GM12865 (cell line): ENCODE measurements at regions not wholly inside any gene's neighbourhood (a gene's known extent, or its start where the extent isn't known, plus 50 kb on each side); places are given as distances from the start of the nearest gene placed in this dataset.

Source experiments
- DNase-seq: peaks from one replicate; pipeline ENCODE4 v3.0.0; 2010; ENCODE audit warnings: low read depth
- H3K4me3 ChIP-seq: 2 replicates; pipeline ENCODE4 v1.5.1; 2011; ENCODE audit warnings: mild to moderate bottlenecking, low read depth, low read length, control low read depth
- TF ChIP-seq, protein P1 (sequence below): IDR thresholded peaks from 2 replicates; pipeline ENCODE4 v1.5.1; 2011; ENCODE audit warnings: low read length, control low read depth, low read depth, inconsistent platforms; ENCODE audit not compliant: insufficient read depth; ENCODE audit errors: missing control alignments

DNA sequence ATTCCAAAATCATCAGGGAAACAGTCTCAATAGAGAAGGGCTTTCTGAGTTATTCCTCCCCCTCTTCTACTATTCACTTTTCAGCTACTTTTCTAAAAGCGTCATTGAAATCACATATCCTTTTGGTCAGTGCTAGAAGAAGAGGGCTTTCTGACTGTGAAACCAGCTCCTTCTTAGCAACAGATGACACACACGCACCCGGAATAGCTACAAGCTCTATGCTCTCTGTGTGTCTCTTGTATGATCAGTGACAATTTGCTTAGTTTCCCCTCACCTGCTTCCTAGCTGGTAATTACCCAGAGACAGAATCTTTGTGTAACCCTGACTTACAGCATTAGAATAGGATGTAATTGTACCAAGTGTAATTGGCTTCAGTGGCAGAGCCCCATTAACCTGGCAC lies 268.1 kb upstream of the SLITRK2 start:
- TF ChIP-seq, protein P1, sequence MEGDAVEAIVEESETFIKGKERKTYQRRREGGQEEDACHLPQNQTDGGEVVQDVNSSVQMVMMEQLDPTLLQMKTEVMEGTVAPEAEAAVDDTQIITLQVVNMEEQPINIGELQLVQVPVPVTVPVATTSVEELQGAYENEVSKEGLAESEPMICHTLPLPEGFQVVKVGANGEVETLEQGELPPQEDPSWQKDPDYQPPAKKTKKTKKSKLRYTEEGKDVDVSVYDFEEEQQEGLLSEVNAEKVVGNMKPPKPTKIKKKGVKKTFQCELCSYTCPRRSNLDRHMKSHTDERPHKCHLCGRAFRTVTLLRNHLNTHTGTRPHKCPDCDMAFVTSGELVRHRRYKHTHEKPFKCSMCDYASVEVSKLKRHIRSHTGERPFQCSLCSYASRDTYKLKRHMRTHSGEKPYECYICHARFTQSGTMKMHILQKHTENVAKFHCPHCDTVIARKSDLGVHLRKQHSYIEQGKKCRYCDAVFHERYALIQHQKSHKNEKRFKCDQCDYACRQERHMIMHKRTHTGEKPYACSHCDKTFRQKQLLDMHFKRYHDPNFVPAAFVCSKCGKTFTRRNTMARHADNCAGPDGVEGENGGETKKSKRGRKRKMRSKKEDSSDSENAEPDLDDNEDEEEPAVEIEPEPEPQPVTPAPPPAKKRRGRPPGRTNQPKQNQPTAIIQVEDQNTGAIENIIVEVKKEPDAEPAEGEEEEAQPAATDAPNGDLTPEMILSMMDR, result no peak
- no peak overlapping the region for H3K4me3 ChIP-seq
- no peak for DNase-seq

DNA sequence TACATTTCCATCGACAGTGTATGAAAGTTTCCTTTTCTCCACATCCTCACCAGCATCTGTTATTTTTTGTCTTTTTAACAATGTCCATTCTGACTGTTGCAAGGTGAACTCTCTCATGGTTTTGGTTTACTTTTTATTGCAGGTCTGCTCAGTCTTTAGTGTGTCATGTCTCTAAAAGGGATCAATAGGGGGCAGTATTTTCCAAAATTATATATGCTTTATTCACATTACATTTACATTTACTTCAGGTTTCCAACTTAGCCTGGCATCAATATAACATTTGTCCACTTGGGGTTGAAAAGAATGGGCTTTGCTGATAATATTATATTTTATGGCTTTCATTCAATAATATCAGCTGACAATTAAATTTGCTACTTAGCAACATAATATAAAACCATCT lies 265.0 kb upstream of the SLITRK2 start:
- no peak for DNase-seq
- TF ChIP-seq, protein P1, result no peak
- H3K4me3 ChIP-seq, result no peak overlapping the region

DNA sequence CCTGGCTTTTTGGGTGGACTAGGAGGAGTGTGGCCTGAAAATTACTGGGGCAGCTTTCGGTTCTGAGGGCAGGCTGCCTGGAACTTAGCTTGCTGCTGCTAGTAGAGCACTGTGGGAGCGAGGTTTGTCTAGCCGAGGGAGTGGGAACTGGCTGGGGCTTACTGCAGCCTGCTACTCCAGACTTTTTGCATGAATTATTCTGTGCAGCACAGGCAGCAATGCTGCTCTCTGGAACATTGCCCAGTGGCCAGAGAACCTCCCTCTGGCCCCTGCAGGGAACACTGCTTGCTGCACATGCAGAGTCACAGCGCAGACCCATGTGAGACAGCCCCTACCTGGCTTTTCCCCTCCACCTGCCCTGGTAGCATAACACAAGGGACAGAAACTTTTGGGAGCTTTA lies 263.9 kb upstream of the SLITRK2 start:
- no peak overlapping the region for H3K4me3 ChIP-seq
- TF ChIP-seq, protein P1, result no peak
- no peak for DNase-seq

DNA sequence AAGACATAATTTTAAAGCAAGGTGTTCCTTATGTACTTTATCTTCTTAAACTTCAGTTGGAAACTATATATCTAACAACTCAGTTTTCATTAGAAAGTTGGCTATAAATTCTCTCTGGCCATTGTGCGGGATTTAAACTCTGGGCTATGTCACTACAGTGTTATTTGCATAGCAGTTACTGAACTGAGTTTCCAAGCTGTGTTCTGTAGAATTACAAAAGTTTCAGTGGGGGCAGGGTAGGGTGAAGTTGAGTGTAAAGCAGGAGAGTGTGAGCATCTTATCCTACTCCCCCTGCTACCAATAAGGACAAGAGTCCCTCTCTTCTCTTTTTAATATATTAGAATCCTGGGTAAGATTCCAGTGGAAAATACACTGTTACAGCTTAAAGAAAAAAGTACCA lies 254.5 kb upstream of the SLITRK2 start:
- no peak overlapping the region for H3K4me3 ChIP-seq
- TF ChIP-seq, protein P1, result no peak
- DNase-seq, result no peak

DNA sequence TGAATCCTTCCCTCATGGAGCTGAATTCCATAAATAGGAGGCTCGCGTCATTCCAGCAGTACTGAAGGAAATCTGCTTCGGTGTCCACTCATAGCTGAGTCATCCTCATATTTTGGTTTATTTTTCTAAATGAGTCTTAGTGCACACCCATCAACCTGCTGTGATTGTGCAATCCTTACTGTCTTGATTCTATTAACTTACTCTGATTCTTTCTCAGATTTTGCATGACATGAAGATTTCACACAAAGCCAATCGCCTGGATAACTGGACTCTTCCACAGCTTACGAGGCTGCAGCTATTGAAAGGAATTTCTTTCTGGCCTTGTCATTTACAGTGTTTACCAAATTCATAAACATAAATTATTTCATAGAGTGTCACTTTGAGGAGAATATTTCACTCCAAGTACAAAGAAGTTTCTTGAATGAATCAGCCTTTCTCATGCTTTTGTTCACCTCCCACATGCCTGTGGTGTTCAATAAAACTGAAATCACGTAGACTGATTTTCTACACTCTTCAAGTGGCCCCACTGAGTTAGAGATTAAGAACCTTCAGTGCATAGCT lies 207.6 kb upstream of the SLITRK2 start:
- DNase-seq, result no peak
- no peak overlapping the region for H3K4me3 ChIP-seq
- TF ChIP-seq, protein P1, result no peak

DNA sequence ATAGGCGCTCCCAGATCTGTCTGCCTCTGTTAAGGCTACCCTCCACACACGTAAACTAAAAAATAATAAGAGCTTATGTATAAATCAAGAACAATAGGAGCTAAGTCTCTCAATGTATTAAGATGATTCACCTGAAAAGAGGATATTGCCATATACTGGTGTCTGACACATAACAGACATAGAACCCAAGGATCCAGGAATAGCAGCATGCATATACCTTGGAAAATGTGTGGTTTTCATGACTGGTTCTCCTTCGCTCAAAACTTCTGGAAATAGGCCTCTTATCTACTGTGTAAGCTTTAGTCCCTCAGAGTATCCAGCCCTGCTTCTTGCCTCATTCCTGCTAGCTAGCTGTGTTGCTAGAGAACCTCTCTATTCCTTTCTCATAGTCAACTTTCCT lies 203.7 kb upstream of the SLITRK2 start:
- TF ChIP-seq, protein P1, result no peak
- no peak for DNase-seq
- no peak overlapping the region for H3K4me3 ChIP-seq

DNA sequence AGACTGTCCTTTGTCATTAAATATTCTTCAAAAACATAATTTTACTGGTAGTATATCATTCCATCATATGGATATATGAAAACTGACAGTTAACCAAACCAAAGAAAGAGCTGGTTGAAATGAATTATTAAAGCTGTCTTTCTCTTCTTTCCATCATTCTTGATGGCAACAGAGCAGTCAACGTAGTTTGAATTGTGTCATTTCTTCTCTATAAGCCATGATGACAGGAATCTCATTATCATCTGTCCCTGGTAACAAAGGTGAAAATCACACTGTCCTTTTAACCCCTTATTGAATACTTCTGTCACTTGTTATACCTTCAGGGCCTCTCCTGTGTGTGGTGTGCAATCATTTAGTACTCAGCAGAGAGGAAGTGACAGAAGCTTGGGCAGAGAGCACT lies 197.0 kb upstream of the SLITRK2 start:
- DNase-seq, result no peak
- TF ChIP-seq, protein P1, result no peak
- no peak overlapping the region for H3K4me3 ChIP-seq
